Stimulated activated CD8-positive, alpha-beta memory T cell treated with anti-CD3 and anti-CD28 coated beads, Interleukin-7, amount 100 ng/mL, for 4 hours (primary cell): ENCODE measurements at regions not wholly inside any gene's neighbourhood (a gene's known extent, or its start where the extent isn't known, plus 50 kb on each side); places are given as distances from the start of the nearest gene placed in this dataset.

Experiments
- DNase-seq, 2 donors: peaks; one replicate each; pipeline ENCODE4 v3.0.0-alpha.2; 2020; ENCODE audit warnings: low read depth in 2 of 2

- DNase-seq: no peak
Observed at GRCh38 chr1:29718791-29719190, 482.5 kb downstream of the PTPRU start.

- DNase-seq: no peak
Observed at GRCh38 chr1:29716306-29716705, 480.0 kb downstream of the PTPRU start.

GRCh38 chr1:29713857-29714256 is 477.5 kb downstream of the PTPRU start:
- DNase-seq: no peak

GRCh38 chr1:29712801-29713200 is 476.5 kb downstream of the PTPRU start:
- DNase-seq: no peak

GRCh38 chr1:29712284-29712651 is 475.9 kb downstream of the PTPRU start:
- DNase-seq: no peak

- no peak for DNase-seq
Observed at GRCh38 chr1:29711582-29712283, 475.4 kb downstream of the PTPRU start.

- DNase-seq: no peak
Observed at GRCh38 chr1:29709704-29710280, 473.5 kb downstream of the PTPRU start.

GRCh38 chr1:29708796-29709703 is 472.7 kb downstream of the PTPRU start:
- DNase-seq: no peak

GRCh38 chr1:29708381-29708780 is 472.1 kb downstream of the PTPRU start:
- DNase-seq: no peak

GRCh38 chr1:29707796-29708195 is 471.5 kb downstream of the PTPRU start:
- no peak for DNase-seq

- no peak for DNase-seq
Observed at GRCh38 chr1:29706936-29707335, 470.6 kb downstream of the PTPRU start.

- no peak for DNase-seq
Observed at GRCh38 chr1:29704430-29704829, 468.1 kb downstream of the PTPRU start.

- DNase-seq: no peak
Observed at GRCh38 chr1:29703596-29704370, 467.5 kb downstream of the PTPRU start.

- DNase-seq: no peak
Observed at GRCh38 chr1:29700491-29700890, 464.2 kb downstream of the PTPRU start.

- no peak for DNase-seq
Observed at GRCh38 chr1:29698626-29699025, 462.3 kb downstream of the PTPRU start.

GRCh38 chr1:29698033-29698432 is 461.7 kb downstream of the PTPRU start:
- DNase-seq: no peak

GRCh38 chr1:29697391-29697780 is 461.1 kb downstream of the PTPRU start:
- DNase-seq: no peak

GRCh38 chr1:29696656-29697390 is 460.5 kb downstream of the PTPRU start:
- DNase-seq: no peak

- no peak for DNase-seq
Observed at GRCh38 chr1:29695803-29696202, 459.5 kb downstream of the PTPRU start.

- no peak for DNase-seq
Observed at GRCh38 chr1:29695036-29695435, 458.7 kb downstream of the PTPRU start.

- no peak for DNase-seq
Observed at GRCh38 chr1:29691499-29691898, 455.2 kb downstream of the PTPRU start.
